Omental fat pad (tissue), 3 donors: ENCODE measurements at regions not wholly inside any gene's neighbourhood (a gene's known extent, or its start where the extent isn't known, plus 50 kb on each side); places are given as distances from the start of the nearest gene placed in this dataset.

Experiments
- ATAC-seq: fragments of 150-250 bp; one replicate; pipeline ENCODE4 v1.9.1; 2016; ENCODE audit warnings: mild to moderate bottlenecking, moderate library complexity; ENCODE audit not compliant: low FRiP score
- DNase-seq: peaks from one replicate; pipeline ENCODE4 v3.0.0-alpha.2; 2019; ENCODE audit warnings: low spot score
- CTCF ChIP-seq, 3 donors: fragments of 450-650 bp; IDR thresholded peaks; one replicate each; pipeline ENCODE4 v1.5.1; 2016 to 2017; ENCODE audit warnings: antibody characterized with exemption in 3 of 3, mild to moderate bottlenecking in 3 of 3, moderate library complexity in 2 of 3

- ATAC-seq (no peak), DNase-seq (no peak)
- no peak for TF ChIP-seq CTCF (IDR thresholded peaks at IDR 0.05)
Measured at GRCh38 chr13:44807449-44808034, 181.7 kb downstream of the NUFIP1 start.

- no peak for DNase-seq
- TF ChIP-seq CTCF (IDR thresholded peaks at IDR 0.05): no peak
- no peak for ATAC-seq
Measured at GRCh38 chr13:44806826-44807225, 182.4 kb downstream of the NUFIP1 start.

- ATAC-seq (no peak), DNase-seq (no peak)
- TF ChIP-seq CTCF (IDR thresholded peaks at IDR 0.05): no peak
Measured at GRCh38 chr13:44805585-44805984, 183.7 kb downstream of the NUFIP1 start.

- DNase-seq: no peak
Measured at GRCh38 chr13:44803390-44803789, 185.9 kb downstream of the NUFIP1 start.

GRCh38 chr13:44802491-44802890 is 186.8 kb downstream of the NUFIP1 start:
- ATAC-seq: no peak
- no peak for TF ChIP-seq CTCF (IDR thresholded peaks at IDR 0.05)
- no peak for DNase-seq

More at GRCh38 chr13:44803390-44803789, 185.9 kb downstream of the NUFIP1 start:
- no peak for TF ChIP-seq CTCF (IDR thresholded peaks at IDR 0.05)
- no peak for ATAC-seq

GRCh38 chr13:44801990-44802389 is 187.3 kb downstream of the NUFIP1 start:
- no peak for ATAC-seq

More at GRCh38 chr13:44801990-44802389, 187.3 kb downstream of the NUFIP1 start:
- TF ChIP-seq CTCF (IDR thresholded peaks at IDR 0.05): no peak
- DNase-seq: no peak
